ENCODE measurements at regions not wholly inside any gene's neighbourhood (a gene's known extent, or its start where the extent isn't known, plus 50 kb on each side); places are given as distances from the start of the nearest gene placed in this dataset.

GRCh38 chr12:3995306-3995705, 122.1 kb upstream of the PARP11 start:
- peak; percentile 58 for DNase-seq (ENCODE audit: low spot score)

GRCh38 chr12:3994500-3994899, 121.3 kb upstream of the PARP11 start:
- DNase-seq (ENCODE audit: low spot score) = no peak

DNA sequence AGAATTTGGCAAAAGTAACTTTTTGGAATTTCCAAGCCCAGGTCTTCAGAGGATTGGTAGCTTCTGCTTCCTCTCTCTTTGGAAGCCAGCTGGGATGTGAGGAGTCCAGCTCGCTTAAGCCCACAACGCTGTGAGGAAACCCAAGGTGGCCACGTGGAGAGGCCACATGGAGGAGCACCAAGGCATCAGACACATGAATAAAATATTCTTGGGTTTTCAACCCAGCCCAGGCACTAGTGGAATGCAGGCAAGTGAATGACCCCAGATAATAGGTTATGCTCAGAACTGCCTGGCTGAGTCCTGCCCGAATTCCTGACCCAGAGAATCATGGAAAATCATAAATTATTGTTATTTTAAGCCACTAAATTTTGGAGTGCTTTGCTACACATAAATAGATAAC, 119.7 kb upstream of the PARP11 start:
- DNase-seq (ENCODE audit: low spot score) = no peak

- DNase-seq (ENCODE audit: low spot score) = no peak
Measured at GRCh38 chr12:3991798-3992580, 118.8 kb upstream of the PARP11 start.

GRCh38 chr12:3990501-3991280, 117.5 kb upstream of the PARP11 start:
- no peak for DNase-seq (ENCODE audit: low spot score)

GRCh38 chr12:3989218-3989550, 116.0 kb upstream of the PARP11 start:
- peak; percentile 39 for DNase-seq (ENCODE audit: low spot score)

GRCh38 chr12:3988519-3989217, 115.5 kb upstream of the PARP11 start:
- peak; percentile 74 for DNase-seq (ENCODE audit: low spot score)

- no peak for DNase-seq (ENCODE audit: low spot score)
Measured at GRCh38 chr12:3987571-3987970, 114.4 kb upstream of the PARP11 start.

DNA sequence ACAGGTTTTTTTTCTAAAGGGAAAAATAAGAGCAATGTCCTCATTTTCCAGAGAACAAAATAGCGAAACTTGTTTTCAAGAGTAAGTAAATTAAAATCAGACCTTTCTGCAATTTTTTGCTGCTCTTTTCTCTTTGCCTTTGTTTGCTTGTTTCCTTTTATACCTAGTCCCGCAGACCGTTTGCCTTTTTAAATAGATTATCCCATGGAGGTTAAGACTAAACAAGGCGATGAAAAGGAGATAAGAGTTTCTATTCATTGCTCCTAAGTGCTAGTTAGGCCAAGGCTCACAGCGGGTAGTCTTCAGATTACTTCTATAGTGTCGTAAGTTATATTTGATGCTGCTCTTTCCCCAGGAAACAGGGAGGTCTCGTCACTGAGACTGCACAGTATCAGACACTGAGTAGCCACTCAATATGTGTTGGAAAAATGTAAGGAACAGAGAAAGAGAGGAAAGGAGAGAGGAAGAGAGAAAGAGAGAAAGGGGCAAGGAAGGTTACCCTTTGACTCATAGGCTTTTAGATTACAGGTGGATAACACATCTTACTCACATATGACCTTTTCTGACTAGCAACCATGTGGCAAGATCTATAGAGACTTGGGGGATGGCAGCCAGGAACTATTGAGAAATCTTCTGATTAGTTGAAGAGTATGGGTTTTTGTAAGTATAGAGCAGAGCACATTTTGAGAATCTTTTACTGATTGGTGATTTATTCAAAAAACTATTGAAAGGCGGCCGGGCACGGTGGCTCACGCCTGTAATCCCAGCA, 107.5 kb upstream of the PARP11 start:
- no peak for DNase-seq (ENCODE audit: low spot score)

- no peak for DNase-seq (ENCODE audit: low spot score)
Measured at GRCh38 chr12:3977621-3978020, 104.4 kb upstream of the PARP11 start.

- DNase-seq (ENCODE audit: low spot score) = no peak
Measured at GRCh38 chr12:3976351-3976938, 103.2 kb upstream of the PARP11 start.

GRCh38 chr12:3975652-3976051, 102.5 kb upstream of the PARP11 start:
- DNase-seq (ENCODE audit: low spot score) = no peak

GRCh38 chr12:3974883-3975282, 101.7 kb upstream of the PARP11 start:
- no peak for DNase-seq (ENCODE audit: low spot score)

GRCh38 chr12:3973973-3974644, 100.9 kb upstream of the PARP11 start:
- DNase-seq (ENCODE audit: low spot score) = peak; percentile 78

GRCh38 chr12:3973269-3973884, 100.2 kb upstream of the PARP11 start:
- DNase-seq (ENCODE audit: low spot score) = no peak

DNA sequence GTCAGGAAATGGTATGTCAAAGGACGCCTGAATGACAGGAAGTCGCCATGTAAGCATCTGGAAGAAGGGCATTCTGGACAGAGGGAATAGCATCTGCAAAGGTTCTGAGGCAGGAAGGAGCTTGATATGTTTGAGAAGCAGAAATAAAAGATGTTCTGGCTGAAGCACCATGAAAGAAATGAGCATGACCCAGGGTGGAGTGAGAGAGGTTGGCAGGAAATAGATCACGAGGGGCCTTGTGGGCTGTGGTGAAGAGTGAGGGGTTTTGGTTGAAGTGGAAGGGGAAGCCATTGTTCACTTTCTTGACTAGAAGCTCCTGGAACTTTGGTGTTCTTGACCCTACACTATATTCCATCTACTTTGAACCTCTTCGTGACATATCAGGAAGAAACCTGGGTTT, 99.4 kb upstream of the PARP11 start:
- DNase-seq (ENCODE audit: low spot score) = no peak

GRCh38 chr12:3968523-3968922, 95.3 kb upstream of the PARP11 start:
- DNase-seq (ENCODE audit: low spot score) = no peak

DNA sequence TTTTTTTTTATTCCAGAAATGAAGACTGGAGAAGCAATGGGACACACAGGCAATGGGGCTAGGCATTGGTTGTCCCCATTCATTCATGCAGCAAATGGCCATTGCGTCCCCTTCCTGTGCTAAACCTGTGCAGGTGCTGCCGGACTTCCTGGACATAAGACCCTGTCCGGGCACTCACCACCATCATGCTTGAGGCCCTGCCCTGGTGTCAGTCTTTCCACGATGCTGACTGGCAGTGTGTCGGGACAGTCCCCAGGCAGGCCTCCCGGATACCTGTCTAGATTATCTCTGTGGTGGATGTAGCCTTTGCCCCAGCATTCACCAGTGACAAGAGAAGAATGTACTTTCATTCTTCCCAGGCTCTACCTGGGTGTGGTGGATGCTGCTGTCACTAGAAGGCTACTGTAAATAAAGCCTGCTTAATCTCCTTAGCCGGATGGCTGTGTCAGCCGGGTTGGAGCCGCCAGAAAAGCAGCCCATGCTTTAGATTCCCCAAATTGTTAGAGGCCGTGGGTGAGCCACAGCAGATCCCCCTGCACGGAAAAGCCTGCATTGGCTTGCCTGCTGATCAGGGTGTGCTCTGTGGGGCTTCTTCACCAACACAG, 94.5 kb upstream of the PARP11 start:
- peak; percentile 88 for DNase-seq (ENCODE audit: low spot score)

GRCh38 chr12:3966376-3966775, 93.2 kb upstream of the PARP11 start:
- DNase-seq (ENCODE audit: low spot score) = peak; percentile 92

- DNase-seq (ENCODE audit: low spot score) = peak; percentile 86
Measured at GRCh38 chr12:3965046-3965445, 91.8 kb upstream of the PARP11 start.

All from umbilical cord (tissue), 1 donor.